ENCODE measurements at regions not wholly inside any gene's neighbourhood (a gene's known extent, or its start where the extent isn't known, plus 50 kb on each side); places are given as distances from the start of the nearest gene placed in this dataset.

DNA sequence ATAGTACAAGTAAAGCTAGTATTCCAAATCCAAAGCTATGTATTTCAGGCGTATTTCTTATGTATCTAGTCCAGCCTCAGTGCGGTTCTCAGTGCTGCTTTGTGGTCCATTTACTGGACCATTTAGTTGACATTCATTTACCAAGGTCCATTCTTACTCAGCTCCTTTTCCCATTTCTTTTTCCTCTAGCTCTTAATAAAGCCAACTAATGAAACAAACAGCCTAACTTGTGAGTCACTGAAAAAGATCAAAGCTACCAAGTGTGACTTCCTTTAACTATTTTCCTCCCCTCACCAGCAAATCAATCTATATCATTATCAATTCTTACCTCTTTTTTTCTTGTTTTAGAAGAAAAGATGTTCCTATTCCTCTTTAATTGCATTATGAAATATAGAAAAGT is 64.0 kb downstream of the CYB561 start:
- no peak for ATAC-seq
- DNase-seq: no peak
